HG03565 (cell line): ENCODE measurements at regions not wholly inside any gene's neighbourhood (a gene's known extent, or its start where the extent isn't known, plus 50 kb on each side); places are given as distances from the start of the nearest gene placed in this dataset.
"Not testable (repeated sequence)": the region's sequence is repeated elsewhere in the genome, so short reads cannot be mapped to it uniquely, and the experiment has no call there.

Source experiments
- ATAC-seq: cut with Tn5 transposase; IDR thresholded peaks from one replicate; pipeline ENCODE4 v1.9.1; 2021; ENCODE audit warnings: mild to moderate bottlenecking, moderate library complexity; ENCODE audit not compliant: unreplicated experiment

DNA sequence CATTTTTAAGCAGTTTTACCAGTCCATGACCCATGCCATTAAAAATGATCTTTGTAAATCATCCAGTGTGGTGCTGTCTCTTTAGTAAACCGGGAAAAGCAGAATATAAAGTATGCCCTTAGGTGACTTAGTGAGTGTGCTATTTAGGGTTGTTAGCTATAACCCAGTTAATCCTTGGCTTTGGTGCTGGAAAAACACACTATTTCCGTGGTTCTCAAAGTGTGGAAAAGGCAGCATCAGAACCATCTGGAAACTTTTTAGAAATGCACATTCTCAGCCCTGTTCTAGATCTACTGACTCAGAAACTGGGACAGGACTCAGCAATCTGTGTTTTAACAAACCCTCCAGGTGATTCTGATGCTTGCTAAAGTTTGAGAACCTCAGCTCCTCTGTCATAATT is 123.6 kb upstream of the ZNF608 start:
- ATAC-seq = no peak

DNA sequence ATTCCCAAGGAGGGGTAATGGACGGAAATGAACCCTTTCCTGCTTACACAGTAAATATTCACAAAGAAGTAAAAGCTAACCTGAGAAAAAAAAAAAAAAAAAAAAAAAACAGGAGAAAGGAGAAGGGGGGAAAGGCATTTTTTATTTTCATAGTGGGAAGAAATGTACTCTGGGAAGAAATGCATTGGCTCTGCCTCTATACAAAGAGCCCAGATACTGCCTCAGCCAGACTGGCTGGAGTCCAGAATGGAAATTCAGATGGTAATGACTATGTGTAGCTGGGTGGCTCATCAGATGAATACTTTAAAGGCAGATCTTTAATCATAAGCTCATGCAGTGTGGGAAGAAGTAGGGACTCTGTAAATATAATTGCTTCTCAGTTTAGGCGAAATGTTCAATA is 124.9 kb upstream of the ZNF608 start:
- ATAC-seq = no peak

DNA sequence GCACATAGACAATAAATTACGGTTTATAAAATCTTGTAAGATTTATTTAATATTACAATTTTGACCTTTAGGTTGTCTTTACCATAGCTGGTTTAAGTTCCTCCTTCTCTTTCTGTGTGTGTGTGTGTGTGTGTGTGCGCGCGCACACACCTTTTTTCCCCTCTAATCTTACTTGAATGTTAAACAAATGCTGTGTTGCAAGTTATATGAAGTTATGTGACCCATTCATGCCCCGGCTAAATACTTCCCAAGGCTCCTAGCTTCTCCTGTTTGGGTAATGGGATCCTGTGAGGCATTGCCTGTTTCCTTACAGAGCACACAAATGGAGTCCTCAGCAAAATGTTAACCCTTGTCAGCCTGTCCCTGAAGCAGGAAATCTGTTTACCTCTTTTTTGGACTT is 125.6 kb upstream of the ZNF608 start:
- no peak for ATAC-seq

DNA sequence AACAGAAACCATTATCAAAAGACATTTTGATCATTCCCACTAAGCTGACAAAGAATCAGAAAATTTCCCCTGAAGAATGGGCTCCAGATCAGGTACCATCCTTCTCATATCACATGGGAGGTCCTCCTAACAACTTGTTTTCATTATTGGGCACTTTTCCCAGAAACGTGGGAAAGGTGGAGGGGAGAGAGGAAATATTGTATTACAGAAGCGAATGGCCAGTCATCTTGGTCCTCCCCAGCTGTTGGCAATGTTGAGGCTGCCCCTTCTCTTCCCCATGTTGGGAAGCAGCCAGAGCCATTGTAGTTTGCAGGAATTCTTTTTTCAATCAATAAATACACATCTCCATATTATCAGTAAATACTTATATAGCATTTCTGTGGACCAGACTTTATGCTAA is 126.2 kb upstream of the ZNF608 start:
- no peak for ATAC-seq

DNA sequence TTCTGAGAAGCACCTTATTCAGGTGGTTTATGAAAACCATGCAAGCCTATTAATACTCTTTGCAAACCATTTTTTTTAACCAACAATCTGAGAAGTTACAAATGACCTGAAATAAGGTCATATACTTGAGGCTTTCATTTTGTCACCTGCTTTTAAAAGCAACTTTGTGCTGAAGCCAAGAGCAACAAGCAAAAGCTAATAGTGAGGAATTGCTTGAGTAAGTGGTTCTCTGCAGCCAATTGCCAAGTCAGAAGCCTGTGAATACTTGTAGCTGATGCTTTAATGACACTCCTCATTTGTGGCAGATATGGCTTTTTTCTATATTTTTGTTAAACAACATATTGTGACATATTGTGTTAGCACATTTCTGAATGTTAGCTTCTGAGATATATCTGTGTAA is 126.7 kb upstream of the ZNF608 start:
- ATAC-seq = no peak

DNA sequence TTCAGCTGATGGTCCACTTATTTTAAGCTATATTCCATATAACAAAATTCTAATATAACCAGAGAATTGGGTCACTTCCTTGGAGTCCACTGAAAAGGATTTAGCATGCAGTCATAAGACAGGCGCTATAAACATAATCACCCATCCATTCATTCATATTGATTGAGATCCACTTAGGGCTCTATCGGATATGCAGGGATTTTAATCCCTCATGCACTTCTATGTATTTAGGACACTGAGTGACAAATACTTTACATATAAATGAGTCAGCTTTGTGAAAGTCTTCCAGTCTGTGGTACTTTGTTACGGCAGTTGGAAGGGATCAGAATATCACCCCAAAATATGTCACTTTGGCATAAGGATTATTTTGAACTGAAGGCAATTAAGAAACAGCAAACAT is 127.3 kb upstream of the ZNF608 start:
- ATAC-seq = no peak

DNA sequence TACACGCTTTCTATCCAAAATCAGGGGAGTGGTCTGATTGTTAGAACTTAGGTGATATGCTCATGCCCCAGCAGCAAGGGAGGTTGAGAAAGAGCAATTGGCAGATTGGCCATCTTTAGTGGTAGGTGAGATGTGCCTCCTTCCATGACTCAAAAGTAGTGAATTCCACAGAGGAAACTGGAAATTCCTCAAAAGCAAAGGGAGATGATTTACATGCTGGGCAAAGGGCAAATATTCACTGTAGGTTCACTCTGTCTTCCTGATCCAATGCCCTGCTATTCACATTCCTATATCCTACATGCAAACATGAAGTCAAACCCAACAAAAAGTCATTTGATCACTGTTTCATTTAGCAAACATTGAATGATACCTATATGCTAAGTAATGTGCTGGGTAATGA is 130.1 kb upstream of the ZNF608 start:
- no peak for ATAC-seq

DNA sequence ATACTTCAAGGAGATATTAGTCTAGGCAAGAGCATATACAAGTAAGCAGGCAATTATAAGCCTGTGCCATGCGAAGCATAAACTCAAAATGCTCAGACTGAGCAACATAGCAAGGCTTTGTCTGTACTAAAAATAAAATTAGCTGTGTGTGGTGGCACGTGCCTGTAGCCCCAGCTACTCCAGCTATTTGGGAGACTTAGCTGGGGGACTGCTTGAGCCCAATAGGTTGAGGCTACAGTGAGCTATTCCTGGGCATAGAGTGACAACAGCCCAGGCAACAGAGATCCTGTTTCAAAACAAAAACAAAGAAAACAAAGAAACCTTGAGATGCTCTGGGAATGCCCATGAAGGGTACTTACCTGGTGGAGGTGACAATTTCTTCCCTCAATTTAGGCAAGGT is 130.5 kb upstream of the ZNF608 start:
- no peak for ATAC-seq

DNA sequence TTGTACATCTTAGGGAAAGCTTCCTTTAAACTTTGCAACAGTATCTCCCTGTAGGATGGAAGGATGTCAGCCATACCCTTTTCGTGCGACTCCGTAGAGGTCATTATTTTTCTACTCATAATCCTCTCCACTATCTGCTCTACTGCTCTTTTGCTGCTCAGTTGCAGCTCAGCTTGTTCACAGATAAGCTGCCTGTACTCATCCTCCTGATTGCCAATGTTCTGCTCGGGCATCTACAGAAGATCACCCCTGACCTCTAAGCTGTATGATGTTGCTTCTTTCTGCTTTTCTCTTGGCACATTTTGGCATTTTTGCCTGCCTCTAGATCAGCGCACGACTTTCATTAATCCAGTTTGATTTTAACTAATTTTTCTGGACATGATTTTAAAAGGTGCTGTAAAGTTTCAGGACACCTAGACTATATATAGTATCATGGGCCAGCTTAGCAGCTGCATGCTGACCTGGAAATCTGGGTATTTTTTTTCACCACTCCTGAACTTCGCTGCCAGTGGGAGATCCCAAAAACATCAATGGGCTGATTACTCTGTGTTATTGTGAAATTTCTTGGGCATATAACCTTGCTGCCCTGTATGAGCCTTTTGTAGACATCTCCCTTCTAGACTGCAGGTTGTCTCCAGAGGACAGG is 131.2 kb upstream of the ZNF608 start:
- no peak for ATAC-seq

DNA sequence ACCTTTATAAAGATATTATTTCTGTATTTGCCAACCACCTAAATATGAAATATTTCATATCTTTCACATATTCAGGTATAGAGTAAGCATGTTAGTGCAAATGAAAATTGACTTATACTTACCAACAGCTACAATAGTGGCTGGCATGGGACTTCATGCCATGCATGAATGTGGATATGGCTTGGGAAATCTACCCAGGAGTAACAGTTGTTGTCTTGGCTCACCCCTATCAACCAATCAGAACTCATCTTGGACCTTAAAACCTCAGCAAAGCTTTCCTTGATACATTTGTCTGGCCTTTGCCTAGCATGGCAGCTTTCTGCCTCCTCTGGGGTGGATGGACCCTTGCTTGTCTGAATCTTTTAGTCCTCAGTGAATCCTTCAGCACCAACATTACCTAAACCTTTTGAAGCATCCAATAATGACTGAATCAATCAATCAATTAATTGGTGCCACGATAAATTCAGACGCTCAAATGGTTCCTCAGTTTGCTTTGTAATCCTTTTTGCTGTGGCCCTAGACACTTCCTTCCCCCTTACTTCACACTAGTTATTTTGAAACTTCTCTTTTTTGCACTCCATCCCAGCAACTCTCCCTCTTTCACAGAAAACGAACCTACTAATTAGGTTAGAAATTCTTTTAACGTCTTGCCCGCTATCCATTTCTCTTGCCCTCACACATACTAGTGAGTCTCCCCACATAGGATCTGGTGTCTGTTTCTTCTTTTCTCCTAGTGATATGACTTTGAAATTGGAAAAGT is 132.3 kb upstream of the ZNF608 start:
- no peak for ATAC-seq

DNA sequence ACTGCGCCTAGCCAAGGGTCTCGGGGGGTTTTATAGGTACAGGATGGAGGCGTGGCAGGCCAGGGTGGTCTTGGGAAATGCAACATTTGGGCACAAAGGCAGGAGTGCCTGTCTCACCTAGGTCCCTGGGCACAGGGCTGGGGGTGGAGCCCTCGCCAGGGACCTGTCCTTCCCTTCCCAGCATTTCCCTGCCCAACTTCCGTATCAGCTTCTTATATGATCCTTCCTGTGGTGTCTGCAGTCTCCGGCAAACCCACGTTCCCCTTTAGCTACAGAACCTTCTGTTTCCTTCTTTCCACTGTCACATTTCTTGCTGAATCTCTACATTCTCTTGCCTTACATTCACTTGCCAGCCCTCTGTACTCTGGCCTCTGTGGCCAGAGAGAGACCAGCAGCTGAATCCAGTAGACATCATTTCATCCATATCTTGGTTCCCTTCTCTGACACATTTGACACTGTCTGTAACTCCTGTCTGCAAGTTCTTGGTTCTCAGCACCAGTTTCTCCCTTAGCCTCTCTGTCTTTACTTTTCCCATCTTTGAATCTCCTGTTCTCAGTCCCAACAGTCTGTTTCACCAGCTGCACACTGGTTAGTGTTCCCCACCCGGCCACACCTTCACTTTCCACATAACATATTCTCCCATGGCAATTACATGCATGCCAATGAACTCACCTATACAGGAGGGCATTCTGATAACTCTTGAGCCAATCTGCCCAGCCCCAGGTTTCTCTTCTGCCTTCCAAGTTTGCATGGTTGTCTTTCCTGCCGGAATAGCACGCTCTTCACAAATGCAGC is 134.7 kb upstream of the ZNF608 start:
- no peak for ATAC-seq

DNA sequence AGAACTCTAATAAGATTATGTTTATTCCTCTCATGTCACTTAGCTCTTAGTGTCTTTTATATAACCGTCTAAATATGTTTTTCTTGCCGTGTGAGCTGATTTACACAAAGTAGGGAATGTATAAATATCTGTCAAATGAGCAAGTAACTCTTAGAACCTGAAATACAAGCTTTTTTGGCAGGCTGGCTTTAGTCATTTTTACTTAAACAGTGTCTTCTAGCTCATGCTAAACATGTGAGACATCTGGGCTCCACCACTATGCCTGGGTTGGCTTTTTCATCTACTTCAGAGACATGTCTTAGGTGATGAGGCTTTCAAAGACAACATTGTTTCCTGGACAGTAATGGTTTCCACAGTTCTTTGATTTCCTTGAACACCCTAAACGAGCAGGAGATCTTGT is 137.2 kb upstream of the ZNF608 start:
- no peak for ATAC-seq

DNA sequence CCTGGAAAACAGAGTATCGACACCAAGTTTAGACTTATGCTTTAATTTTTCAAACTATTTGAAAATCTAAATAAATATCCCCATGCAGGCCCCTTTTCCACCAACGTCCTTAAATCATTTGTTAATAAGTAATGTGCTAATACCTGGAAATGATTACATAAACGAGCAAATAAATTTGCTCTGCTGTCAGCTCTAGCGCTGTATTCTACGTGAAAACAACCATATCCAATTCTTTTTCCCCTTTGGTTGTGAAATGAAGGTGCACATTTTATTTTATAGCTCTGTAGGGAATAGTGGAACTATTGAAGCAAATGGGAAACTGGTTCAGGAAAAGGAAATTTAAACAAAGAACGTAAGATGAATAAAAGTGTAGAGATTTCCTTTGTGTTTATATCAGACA is 137.7 kb upstream of the ZNF608 start:
- ATAC-seq = no peak

DNA sequence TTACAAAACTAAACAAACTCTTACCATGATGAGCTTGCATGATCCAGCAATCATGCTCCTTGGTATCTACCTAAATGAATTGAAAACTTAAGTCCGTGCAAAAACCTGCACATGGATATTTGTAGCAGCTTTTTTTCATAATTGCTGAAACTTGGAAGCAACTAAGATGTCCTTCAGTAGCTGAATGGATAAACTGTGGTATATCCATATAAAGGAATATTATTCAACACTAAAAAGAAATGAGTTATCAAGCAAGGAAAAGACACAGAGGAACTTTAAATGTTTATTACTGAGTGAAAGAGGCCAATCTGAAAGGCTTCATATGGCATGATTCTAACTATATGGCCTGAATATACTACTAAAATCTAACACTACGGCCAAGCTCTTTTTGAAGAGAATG is 139.1 kb upstream of the ZNF608 start:
- no peak for ATAC-seq

DNA sequence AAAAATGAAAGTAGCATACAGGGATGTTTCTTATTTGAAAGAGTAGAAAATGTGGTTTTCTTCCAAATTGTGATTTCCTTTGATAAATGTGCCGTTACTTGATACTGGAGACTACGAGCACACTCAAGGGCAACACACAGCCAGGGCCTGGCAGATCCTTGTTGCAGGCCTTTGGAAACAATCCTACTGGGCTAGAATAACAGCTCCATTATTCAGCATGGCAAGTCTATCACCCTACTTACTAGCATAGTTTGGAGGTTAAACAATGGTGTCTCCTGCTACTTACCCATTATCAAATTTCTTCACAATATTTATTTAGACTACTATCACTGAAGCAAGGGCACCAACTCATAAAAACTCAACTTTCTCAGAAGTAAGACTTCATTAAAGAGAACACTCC is 140.8 kb upstream of the ZNF608 start:
- no peak for ATAC-seq

DNA sequence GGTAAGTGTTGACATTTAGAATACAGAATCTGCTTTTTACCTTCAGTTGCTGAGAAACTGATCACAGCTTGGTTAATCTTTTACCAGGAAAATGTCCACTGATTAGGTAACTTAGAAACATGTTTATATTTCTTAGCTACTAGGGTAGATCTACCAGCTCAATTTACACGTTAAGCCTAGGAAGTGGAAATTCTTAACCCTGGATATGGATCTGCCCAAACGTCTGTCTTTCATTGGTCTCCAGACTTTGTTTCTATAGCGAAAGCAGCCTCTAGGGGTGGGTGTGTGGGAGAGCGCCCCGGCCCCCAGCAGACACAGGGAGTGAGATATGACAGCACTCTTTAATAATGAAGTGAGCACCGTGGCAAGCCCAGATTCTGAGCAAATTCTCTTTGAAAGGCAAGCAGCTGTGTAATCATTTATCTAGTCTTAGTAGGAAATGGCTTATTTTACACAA is 141.6 kb upstream of the ZNF608 start:
- no peak for ATAC-seq

DNA sequence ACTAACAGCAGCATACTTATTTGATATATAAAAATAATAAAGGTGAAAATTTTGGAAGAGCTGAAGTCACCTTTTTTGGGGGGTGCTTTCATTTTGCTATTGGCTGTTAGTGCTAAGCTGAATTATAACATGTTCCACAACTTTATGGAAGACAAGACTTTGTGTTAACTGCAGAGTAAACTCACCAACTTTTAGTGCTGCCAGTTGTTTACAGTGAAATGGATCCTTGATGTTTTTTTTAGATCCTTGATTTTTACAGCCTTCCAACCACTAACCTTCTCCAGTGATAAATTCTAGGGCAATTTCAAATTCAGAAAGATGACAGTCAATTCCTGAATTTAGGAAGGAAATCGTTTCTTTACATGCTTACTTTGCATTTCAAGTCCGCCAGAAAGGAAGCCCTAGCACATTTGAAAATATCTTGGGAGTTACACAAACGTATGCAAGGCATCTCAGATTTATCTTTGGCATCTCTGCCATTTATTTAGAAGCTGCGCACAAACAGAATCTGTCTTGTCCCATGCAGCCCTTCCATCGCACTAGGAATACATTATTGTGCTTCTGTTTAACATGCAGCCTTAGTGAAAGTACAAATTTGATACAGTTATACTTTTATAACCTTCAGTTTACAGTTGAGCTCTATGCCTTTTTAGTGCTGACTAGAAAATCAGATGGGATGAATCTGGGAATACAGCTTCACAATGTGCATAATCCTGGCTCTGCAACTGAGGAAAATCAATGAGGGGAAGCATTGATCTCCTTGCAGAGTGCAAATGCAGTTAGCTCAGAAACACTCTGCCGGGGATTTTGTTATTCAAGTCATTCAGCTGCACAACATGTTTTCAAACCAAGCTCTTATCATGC is 142.4 kb upstream of the ZNF608 start:
- ATAC-seq = no peak

DNA sequence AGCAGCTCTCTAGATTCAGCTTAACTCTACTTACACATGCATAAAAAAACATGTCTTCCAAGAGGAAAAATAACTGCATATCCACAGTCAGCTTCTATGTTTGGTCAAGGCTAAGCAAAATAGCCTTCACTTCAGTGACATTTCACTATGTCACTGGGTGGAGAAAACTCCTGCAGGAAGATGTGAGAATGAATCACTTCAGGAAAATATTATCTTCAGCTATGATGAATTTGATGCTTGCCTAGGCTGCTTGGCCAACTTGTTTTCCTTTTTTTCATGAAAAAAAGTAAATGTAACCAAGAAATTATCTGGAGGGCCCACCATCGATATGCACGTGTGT is 143.0 kb upstream of the ZNF608 start:
- no peak for ATAC-seq

DNA sequence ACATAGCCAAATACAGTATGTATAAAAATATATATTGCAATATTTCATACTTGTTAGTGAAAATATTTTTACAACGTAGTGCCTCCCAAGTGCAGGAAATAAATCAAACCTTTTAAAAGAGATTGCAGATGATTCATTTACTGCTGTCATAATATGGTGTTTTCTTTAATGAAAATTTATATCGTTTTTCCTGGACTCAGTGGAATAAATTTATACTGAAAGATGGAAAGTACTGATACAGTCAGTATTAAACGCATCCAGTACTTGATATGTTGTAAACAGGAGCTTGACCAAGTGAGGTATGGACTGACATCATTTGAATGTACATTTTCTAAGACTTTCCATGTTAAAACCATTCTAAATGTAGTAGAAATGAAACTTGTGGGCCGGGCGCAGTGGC is 143.4 kb upstream of the ZNF608 start:
- ATAC-seq = no peak

DNA sequence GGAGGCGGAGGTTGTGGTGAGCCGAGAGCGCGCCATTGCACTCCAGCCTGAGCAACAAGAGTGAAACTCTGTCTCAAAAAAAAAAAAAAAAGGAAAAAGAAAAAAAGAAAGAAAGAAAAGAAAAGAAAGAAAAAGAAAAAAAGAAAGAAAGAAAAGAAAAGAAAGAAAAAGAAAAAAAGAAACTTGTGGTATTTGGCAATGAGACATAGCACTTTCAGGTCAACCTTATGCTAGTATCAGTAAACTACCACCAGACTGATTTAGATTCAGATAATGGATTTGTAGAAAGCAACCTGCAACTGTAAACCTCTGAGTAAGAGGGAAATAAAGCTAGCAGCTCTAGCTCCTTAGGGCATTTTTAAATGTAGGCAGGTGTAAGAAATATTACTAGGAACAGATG is 144.0 kb upstream of the ZNF608 start:
- not testable (repeated sequence) for ATAC-seq

DNA sequence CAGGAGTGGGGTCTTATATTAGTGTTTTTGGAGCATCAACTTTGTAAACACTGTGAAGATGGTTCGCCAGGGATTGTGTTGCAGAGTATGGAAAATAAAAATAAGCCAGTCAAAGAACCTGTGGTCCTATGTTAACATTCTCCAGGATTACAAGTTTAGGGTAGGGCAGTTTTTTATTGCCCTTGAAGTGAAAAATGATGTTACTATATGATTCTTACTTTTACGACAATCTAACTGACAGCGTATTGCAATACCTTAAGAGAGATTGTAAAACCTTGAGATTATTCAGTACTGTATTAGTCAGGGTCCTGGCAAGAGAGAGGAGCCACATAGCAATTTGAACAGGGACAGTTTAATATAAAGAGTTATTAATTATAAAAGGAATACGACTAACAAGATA is 144.7 kb upstream of the ZNF608 start:
- no peak for ATAC-seq
